HG03135 (cell line): ENCODE measurements at regions not wholly inside any gene's neighbourhood (a gene's known extent, or its start where the extent isn't known, plus 50 kb on each side); places are given as distances from the start of the nearest gene placed in this dataset.

ENCODE experiments used
- ATAC-seq: cut with Tn5 transposase; IDR thresholded peaks from one replicate; pipeline ENCODE4 v1.9.1; 2021; ENCODE audit warnings: mild to moderate bottlenecking, moderate library complexity; ENCODE audit not compliant: unreplicated experiment

DNA sequence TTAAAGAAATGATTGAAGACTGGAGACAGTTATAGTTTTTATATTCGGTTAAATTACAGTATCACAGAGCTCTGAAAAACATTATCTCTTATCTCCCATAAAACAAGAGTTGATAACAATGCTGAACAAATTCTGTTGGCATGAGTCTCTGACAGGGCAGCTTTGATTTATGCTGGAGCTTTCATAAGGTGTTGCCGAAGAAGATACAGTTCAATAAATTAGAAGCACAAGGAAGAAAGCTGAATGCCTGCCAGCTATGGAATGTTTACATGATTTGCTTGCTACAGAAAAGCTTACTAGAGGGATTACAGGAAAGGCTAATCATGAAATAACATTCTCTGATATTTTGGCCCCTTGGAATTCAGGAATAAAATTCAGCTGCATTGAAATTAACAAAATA is 431.9 kb upstream of the GJE1 start:
- ATAC-seq, result no peak

DNA sequence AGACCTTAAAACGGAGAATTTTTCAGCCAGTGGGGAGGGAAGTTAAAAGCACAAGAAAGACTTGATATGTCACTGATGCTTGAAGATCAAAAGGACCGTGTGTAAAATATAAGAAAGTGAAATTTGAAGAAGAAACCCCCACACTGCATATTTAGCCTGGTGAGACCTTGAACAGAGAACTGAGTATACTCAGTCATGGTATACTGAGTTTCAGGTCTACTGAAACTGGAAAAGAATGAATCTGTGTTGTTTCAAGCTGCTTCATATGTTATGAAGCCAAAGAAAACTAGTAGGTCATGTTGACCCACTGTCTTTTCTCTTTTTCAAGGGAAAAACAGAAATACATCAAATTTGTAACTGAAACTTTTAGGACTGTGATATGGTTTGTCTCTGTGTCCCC is 443.8 kb upstream of the GJE1 start:
- ATAC-seq, result peak; percentile 85

DNA sequence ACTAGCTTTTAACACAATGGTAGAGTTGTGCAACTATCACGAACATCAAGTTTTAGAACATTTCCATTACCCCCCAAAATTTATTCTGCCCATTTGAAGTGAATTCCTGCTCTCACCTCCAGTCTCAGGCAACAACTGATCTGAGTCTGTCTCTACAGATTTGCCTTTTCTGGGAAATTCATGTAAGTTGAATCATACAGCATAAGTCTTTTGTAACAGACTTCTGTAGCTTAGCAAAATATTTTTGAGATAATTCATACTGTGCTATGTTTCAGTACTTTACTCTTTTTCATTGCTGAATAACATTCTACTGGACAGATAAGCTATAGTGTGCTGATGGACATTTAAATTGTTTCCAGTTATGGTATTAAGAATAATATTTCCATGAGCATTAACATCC is 447.3 kb upstream of the GJE1 start:
- no peak for ATAC-seq

DNA sequence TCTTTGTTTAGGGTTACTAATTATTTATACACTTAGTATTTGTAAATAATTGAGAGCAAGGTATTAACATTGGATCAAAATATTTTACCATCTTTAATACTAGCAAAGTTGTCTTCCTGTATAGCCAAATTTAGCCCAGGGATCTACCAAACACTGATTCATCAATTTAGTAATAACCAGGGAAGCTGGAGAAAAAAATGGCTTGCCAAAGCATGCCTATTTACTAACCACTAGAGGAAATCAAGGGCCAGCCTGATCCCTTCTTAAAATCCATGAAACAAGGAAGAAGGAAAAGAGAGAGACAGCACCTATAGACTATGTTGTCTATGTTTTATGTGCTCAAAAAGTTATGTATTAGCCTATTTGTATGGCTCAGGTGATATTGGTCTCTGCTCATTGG is 450.3 kb upstream of the GJE1 start:
- ATAC-seq, result no peak

DNA sequence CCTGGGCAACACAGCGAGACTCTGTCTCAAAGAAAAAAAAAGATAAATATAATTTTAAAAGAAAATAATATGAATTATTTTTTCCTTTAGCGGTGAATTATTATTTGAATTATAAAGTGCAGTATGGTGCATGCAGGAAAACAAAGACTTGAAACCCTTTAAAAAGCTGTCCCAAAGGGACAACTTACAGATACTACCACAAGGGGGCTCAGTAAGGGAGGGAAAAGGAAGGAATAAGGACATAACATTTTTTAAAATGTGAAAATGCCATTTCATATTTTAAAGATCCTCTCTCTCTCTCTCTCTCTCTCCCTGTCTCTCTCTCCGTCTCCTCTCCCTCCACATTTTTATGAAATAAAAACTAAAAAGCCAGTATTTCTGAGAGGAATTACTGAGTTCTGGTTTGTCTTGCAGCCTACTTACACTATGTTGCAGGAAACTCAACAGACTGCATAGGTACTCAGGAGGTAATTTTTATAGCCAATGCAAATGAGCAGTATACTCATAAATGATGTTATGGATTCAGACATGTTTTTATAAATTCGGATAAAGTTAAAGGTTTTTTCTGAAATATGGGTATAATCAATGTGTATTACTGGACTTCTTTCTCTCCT is 455.0 kb upstream of the GJE1 start:
- no peak for ATAC-seq

DNA sequence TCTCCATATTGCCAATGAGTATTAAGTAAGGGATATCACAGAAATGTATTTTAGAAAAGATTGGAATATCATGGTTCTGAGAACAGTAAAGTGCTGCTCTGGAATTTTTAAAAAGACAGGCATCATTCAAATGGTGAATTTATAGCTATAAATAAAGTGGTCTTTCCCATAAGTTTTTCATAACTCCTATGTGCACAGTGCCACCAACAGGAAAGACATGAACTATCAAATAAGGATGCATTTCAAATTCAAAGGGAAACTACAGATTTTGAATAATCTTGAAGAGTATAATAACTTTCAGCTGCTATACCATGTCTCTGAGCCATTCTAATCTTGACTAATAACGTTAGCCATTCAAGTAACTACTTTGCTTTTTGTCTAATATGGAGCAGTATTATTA is 456.8 kb upstream of the GJE1 start:
- no peak for ATAC-seq

DNA sequence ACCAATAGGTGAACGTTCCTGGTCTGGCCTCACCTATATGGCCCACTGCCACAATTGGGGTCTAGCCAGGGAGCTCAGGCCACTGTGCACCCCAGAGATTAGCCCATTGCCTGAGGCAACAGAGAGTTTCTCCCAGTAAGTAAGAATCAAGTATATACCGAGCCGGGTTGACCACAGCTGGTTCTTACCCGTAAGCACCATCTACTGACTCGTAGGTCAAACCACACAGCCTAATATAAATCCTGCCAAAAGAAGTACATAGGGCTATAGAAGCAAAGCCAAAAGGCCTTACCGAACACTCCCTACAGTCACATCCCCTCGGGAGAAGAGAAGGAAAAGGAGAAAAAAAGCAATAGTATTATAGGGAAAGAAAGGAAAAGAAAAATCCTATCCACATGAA is 463.6 kb upstream of the GJE1 start:
- ATAC-seq, result no peak

DNA sequence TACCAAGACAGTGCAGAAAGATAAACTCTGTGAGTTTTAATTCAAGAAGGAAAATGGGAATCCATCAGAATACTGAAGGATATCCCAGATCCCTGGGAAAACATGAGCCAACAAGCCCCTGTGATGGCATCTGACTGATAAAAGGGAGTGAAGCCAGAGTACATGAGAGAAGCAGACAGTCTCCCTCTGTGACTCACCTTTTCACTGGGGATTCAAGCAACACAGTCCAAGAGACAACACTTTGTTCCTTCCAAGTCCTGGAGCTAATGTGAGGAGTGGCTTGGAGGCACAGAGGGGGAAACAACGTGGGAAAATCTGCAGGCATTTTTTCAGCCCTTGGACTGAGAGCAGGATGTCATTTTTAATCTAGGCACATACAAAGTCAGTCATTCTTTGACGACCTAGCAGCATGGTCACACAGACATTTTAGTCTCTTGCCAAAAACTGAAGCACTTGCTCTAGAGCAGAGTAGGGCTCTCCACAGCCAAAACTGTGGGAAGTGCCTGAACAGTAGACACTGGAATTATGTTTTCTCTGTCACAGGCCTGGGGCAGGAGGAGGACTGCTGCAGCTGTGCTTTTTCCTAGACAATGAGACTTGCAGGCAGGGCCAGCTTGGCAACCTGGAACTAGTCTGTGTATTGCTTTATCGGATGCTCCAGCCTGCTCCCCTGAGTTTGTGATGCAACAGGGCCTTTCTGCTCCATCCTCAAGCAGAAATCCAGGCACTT is 465.0 kb upstream of the GJE1 start:
- no peak for ATAC-seq

DNA sequence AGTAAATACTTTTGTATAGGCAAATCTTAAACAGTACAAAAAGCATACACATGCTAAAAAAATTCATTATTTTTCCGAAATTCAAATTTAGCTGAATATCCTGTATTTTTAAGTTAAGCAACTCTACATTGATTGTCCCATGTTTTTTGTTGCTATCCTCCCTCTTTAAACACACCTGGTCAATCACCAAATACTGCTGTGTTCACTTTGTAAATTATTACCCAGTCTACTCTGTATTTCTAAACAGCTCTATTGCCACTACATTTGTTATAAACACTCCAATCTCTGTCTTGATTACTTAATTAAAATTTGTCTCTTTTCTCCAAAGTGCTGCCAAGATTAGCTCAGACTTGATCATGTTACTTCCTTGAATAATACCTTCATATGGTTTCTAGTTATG is 466.5 kb upstream of the GJE1 start:
- no peak for ATAC-seq

DNA sequence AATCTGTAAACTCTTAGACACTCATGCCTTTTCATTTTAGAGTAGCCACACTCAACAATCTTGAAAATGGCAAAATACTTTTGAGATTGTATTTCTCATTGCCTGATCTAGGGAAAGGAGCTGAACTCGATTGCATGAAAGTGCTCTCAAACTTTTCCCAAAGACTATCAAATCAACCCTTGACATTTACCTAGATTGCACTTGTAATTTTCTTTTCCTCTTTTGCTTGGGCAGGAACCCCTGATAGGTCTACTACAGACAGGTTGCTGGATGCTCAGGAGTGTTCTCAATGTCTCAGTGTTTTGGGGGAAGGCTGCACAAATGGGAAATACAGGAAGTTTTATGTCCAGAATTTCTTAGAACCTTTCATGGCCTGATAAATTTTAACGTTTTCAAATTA is 468.0 kb upstream of the GJE1 start:
- no peak for ATAC-seq

DNA sequence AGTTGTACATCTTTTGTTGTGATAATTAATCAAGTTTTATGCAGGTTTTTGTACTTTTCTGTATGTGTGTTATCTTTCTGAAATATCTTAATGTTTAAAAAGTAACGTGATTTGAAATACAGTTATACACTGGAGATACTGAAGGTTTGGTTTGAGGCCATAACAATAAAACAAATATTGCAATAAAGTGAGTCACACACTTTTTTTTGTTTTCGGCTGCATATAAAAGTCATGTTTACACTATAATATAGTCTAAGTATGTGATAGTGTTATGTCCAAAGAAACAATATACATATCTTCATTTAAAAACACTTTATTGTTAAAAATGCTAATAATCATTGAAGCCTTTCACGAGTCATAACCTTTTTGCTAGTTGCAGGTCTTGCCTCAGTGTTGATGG is 473.1 kb upstream of the GJE1 start:
- ATAC-seq, result no peak

DNA sequence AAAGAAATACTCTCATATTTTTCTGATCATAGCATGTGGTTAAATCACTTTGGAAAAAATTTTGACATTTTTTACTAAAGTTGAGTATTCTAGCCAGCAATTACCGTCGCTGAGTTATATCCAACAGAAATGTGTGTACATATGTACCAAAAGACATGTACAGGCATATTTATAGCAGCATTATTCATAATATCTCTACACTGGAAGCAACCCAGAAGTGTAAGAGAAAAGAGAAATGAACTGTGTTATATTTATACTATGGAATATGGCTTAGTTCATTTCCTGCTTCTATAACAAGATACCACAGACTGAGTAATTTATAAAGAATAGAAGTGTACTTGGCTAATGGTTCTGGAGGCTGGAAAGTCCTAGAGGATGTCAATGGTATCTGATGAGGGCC is 474.0 kb upstream of the GJE1 start:
- no peak for ATAC-seq

DNA sequence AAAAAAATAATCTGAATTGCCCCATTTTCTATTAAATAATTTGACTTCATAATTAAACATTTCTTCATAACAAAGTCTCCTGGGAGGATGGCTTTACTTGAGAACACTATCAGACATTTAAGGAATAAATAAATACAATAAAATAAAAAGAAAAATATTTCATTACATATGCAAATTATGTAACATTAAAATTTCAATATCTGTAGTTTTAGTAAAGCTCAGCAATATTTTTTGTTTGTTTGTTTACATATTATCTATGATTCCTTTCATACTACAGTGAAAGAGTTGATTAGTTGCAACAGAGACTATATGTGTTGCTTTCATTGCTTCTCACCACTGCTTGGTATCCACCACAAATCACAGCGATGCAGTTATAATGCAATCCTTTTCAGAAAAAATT is 474.9 kb upstream of the GJE1 start:
- no peak for ATAC-seq

DNA sequence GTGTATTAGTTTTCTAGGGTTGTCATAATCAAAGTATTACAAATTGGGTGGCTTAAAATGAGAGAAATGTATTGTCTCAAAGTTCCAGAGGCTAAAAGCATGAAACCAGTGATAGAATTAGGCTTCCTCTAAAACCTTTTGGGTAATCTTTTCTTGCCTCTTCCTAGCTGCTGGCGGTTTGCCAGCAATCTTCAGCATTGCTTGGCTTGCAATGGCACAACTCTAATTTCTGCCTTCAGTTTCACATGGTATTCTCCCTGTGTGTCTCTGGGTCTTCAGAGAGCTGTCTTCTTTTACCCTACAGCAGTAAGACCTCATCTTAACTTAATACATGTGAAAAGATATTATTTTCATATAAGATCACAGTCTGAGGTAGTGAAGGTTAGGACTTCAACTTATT is 479.1 kb upstream of the GJE1 start:
- ATAC-seq, result no peak

DNA sequence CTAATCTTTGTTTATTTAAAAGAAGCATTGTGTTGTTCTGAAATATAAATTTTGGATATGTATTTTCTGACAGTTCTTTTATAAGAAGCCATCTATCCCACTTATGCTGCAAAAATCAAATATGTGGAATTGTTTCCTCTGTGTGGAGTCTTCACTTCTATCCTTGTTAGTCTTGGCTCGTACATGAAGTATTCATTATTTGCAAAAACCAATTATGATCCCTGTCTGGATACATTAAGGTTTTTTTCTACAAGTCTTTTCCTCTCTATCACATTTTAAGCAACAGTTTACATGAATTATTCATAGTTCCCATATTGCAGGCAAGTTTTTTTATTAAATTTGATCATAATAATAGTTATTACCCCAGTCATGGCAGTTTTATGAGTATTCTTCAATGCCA is 490.8 kb upstream of the GJE1 start:
- ATAC-seq, result no peak

DNA sequence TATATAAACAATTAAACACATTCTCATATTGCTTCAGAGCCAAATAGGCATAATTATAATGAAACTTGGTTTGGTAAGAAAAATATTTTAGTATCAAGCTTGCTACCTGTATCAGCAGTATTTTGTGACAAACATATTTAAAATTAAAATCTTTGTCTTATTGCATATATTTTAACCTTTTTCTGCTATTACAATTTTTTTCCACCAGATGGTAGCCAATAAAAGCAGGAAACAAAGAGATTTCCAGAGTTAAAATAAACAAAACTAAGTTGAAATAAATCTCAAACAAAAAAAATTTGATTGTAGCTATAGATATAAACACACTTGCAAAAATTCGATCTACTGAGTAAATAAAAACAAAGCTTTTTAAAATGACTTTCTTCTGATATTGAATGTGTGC is 491.3 kb upstream of the GJE1 start:
- no peak for ATAC-seq

DNA sequence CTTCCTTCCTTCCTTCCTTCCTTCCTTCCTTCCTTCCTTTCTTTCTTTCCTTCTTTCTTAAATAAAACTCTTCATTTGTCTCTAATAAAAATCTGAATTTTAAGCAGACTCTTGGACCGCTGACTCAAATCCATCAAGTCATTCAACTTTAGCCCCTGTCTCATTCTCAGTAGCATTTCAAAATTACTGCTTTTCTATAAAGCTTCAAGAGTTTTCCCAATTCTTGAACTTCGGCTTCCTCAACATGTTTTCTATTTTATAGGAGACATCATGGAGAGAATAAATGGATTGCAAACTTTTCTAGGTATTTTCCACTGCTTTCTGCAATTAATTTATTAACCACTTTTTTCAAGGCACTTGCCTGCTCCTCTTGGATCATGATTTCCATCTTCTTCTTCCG is 497.1 kb upstream of the GJE1 start:
- no peak for ATAC-seq

DNA sequence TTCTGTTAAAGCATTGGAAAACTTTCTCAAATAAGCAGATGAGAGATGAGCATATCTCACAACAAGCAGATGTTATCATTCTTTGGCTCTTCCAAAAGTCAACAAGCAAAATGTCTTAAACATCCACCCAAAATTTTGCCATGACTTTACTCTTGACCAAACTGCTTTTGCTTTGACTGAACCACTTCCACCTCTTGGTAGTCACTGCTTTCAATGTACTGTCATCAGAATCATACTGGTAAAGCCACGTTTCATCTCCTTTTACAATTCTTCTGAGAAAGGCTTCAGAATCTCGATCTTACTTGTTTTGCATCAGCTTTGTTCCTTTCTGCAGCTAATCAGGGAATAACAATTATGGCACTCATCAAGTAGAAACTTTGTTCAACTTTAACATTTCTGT is 498.5 kb upstream of the GJE1 start:
- no peak for ATAC-seq

DNA sequence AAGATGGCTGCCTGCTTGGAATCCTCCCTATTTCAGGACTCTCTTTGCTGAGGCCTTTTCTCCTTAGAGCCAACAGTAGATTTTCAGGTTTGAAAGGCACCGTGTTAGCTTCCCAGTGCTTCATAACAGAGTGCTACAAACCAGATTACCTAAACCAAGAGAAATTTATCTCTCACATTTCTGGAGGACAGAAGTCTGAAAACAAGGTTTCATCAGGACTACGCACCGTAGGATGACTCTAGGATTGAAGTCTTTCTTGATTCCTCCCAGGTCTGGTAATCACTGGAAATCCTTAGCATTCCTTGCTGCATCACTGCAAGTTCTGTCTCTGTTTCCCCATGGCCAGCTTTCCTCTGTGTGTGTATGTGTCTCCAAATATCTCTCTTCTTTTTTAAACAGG is 508.4 kb upstream of the GJE1 start:
- no peak for ATAC-seq

DNA sequence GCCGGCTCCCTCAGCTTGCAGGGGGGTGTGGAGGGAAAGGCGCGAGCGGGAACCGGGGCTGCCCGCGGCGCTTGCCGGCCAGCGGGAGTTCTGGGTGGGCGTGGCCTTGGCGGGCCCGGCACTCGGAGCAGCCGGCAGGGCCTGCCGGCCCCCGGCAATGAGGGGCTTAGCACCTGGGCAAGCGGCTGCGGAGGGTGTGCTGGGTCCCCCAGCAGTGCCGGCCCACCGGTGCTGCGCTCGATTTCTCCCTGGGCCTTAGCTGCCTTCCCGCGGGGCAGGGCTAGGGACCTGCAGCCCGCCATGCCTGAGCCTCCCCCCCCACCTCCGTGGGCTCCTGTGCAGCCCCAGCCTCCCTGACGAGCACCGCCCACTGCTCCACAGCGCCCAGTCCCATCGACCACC is 514.5 kb upstream of the GJE1 start:
- ATAC-seq, result no peak

DNA sequence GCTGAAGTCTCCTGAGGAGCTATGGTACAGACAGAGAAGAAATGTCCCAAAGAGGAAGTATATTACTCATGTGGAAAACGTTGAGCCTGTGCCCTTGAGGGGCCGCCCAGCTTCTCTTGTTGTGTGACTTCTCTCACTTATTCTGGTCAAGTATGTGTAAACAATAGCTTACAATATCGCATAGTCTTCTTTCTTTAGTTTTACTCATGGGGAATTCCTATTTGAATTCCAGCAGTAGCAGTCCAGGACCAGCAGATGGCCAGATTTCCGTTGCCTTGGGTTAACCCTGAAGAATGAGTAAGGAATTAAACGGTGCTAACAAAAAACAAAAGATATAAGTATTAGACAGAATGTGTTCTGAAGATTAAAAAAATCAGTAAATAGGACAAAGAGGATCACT is 522.0 kb upstream of the GJE1 start:
- no peak for ATAC-seq

DNA sequence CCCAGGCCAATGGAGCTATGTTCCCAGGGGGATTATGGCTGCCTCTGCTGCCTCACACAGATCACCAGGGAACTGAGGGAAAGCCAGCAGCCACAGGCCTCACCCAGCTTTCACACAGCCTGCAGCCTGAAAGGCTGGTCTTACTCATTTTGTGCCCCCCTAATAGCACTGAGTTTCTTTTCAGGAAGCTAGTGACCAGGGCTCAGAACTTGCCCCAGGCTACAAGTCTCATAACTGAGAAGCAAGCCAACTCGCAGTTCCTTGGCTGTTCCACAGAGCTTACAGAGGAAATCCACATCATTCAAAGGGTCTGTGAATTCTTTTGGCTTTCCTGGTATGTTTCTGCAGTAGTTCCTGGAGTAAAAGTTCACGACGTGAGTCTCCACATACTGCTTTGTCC is 524.8 kb upstream of the GJE1 start:
- no peak for ATAC-seq

DNA sequence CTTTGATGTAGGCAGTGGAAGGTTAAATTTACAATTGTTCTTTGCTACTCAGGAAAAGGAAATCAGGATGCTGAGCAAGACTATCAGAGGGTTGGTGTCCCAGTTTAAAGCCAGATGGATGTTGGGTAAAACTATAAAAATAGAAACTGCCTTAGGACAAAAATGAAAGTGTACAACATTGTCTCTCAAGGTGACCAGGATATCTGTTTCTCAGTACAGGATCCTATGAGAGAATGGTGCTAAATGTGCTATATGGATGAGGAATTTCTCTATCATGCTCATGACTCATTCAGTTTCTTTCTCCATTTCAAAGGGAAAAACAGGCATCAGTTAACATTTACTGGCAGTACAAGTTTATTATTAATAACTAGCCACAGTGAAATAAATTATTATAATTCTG is 534.2 kb upstream of the GJE1 start:
- no peak for ATAC-seq
